DMS153 treated with DMSO at 0.1 percent for 48 hours (cell line): ENCODE measurements at regions not wholly inside any gene's neighbourhood (a gene's known extent, or its start where the extent isn't known, plus 50 kb on each side); places are given as distances from the start of the nearest gene placed in this dataset.
"Not testable (repeated sequence)": the region's sequence is repeated elsewhere in the genome, so short reads cannot be mapped to it uniquely, and the experiment has no call there.

ENCODE experiments used
- DNase-seq: peaks from one replicate; lab custom pipeline; 2025; ENCODE audit not compliant: unreplicated experiment; lab: John Stamatoyannopoulos, UW

DNA sequence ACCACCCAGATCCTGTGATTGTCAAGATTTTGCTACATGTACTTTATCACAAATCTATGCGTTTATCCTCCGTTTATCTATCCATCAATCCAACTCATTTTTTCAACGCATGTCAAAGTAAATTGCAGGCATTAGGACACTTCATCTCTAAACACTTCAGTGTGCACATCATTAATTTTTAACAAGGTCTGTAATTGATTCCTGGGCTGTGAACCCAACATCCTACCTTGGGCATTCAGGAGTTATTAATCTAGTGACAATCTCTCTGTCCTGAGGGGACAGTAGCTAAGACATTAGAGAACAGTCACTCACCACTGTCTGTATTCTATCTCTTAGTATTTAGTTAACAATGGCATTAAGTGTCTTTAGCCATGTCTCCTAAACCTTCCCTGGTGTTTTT lies 264.7 kb downstream of the SOX9 start:
- DNase-seq, result no peak

- not testable (repeated sequence) for DNase-seq
Measured at GRCh38 chr17:72386173-72386572, 265.4 kb downstream of the SOX9 start.

DNA sequence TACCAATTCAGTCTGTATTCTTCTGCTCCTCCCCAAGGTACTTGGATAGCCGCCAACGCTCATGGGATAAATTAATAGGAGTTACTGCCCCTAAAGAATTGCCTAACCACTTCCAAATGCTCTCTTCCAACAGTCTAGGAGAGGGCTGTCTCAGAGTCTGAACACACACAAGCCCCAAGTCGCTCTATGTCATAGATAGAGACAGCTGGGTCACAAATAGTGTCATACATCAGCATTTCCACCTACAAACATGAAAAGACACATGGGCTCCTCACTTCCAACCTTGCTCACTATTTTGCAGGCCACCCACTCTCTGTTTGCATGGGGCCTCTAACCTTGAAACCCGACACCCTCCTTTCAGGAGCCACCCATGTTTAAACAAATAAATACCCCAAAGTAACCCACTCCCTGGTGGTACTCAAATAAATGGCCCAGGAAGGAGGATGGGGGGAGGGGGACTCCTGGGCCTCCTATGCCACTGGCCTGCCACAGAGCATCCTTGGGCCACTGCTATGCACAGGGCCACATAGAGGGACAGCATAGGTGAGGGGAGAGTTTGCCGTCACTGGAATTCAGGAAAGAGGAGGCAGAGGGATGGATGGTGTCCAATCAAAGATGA lies 265.9 kb downstream of the SOX9 start:
- DNase-seq, result no peak

DNA sequence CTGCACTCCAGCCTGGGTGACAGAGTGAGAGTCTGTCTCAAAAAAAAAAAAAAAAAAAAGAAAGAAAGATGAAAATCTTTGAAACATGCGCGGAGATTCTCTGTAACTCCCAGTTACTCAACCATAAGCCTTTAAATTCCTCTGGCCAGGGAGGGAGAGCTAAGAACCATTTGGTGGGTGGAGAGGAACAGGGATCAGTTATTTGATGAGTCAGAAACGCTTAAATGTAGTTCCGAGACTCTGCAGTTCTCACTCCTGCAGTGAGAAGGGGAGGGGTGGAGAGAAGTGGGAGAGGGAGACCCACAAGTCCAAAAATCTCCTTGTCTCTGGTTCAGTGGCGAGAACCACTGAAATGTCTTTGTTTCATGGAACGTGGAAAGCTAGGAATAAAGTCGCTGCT lies 266.7 kb downstream of the SOX9 start:
- no peak for DNase-seq

GRCh38 chr17:72387969-72388368 lies 267.1 kb downstream of the SOX9 start:
- DNase-seq, result no peak

DNA sequence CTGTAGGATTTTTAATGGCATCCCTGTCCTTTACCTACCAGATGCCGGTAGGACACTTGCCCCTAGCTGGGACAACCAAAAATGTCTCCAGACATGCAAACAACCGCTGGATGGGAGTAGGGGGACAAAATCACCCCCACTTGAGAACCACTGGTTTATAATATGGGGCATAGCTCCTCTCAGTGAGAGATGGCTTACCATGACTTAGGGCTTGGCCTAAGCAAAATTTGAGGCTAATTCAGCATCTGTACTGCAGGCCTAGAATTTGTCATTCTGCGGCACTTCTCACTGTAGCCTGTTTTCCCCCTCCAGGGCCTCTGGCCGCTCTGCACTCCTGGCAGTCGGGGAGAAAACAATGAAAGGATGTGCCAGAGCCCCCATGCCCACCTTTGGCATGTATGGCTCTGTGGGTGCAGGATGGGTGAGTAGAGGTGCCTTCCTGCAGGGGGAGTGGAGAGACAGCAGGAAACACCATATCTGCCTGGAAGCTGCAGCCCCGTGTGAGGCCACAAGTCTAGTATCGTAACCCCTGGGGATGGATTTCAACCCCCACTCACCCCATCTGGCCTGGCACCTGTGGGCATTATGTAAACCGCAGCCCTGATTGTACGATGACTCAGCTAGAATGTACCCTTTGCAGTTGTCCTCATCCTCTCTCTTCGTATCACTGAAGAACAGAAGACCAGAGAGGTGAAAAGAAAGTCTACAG lies 268.1 kb downstream of the SOX9 start:
- no peak for DNase-seq

DNA sequence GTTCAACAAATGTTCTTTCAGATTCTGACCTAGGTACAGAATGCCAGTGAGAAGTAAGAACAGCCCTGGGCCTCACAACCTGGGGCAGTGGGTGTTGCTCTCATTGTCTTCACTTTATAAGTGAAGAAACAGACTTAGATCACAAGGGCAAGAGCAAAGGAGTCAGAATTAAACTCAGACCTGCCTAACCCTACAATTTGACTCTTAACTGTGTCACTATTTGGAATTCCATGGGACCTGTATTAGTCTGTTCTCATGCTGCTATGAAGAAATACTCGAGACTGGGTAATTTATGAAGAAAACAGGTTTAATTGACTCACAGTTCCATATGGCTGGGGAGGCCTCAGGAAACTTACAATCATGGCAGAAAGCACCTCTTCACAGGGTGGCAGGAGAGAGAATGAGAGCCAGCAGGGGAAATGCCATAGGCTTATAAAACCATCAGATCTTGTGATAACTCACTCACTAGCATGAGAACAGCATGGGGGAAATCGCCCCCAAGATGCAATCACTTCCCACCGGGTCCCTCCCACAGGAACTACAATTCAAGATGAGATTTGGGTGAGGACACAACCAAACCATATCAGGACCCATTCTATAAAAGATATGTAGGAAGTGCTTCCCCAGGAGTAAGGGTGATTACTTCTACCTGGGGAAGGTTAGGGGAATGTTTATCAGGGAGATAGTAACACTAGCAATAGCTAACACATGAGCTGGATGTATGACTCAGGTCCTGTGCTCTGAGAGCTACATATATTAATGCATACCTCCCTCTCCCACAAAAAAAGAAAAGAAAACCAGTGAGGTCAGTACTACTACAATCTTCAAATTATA lies 270.1 kb downstream of the SOX9 start:
- DNase-seq, result no peak

DNA sequence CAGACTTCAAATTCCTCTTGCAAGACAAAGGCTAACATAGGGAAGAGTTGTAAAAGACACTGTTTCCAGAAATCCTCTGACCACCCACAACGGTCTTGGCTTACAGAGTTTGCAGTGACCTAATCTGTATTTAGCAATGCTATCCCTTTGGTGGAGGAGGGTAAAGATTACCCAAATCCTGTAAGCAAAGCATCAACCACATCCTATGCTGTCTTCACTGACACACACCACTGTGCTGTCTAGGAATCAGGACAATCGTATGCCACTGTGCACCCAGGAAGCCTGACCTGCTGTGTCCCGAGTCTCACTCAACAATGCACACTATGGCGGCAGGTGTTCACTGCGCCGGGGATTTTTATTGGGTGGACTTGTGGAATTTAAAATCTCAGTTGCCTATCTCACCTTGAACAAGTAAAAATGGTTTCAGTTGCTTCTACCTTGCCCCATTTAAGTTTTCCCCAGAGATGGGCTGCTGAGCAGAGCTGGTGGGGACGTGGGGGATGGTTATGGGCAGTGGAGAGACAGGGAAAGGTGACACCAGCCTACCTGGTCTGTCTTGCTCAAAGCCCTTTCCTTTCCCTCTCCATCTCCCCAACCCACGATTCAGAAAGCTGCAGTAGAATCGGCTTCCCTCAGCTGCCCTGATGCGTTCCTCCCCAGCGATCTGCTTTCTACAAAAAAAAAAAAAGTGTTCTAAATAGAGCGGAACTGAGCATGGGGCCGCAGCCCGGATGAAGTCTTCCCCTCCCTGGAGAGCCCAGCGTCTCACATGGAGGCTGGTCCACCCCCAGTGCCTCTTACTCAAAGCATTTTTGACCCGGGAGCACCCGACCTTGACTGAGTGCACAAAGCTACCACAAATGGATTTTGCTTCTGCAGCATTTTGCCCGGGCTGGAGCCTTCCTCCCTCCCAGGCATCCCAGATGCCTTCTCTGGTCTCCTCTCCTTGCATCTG lies 271.5 kb downstream of the SOX9 start:
- no peak for DNase-seq

GRCh38 chr17:72393553-72393952 lies 272.7 kb downstream of the SOX9 start:
- DNase-seq, result no peak

DNA sequence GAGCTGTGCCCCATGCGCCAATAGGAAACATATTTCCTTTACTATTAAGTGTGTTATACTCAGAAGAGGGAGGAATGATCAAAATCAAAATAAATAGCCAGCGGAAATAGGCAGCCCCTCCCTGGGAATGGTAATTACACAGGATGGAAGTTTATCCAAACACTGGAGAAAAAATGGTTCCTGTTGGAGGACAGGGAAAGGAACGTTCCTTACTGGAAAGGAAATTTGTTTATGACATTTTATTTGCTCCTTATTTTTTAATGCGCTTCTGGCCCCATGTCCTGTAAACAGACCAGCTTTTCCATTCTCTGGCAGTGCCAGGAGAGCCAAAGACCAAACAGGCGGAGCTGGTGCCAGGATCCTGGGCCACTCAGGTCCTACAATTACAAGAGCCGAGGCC lies 273.7 kb downstream of the SOX9 start:
- no peak for DNase-seq

GRCh38 chr17:72396121-72396520 lies 275.3 kb downstream of the SOX9 start:
- no peak for DNase-seq

- DNase-seq, result no peak
Measured at GRCh38 chr17:72397223-72397667, 276.4 kb downstream of the SOX9 start.

DNA sequence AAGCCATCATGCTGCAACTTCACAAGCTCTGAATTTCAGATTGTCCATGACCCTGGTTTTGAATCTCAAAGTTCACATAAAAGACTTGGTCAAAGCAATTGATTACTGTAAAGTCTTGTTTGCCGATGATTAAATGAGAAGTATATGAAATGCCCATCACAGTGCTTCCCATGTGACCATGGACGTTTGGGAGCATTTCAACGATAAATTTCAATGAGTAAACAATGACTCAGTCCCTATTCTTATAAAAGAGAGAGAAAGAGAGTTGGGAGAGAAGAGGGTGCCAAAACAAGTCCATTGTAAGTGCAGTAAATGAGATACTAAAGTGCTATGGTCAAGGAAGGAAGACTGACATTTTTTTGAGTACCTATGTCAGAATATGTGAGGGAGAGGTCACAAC lies 276.9 kb downstream of the SOX9 start:
- no peak for DNase-seq

DNA sequence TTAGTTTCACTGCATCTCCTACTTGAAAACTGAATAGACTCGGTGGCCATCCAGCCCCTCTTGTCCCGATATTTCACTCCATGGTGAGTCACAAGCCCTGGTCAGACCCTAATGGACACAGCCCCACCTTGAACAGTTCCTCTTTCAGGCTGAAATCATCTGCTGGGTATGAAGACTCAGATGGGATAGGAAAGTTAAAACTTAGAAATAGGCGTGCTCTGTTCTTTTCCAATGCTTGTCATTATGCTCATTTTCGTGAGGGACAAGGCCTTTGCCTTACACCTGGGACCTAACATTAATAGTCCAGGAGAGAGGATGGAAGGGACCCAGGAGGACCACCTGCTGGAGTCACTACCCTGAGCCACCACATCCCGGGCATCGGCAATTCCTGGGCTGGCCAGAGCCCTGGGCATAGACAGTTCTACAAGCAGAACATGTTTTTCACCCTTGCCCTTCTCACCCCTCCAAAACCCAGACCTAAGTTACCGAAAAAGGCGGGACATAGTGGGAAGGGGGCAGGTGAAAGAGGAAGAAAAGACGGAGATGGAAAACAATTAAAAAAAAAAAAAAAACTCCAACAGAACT lies 278.3 kb downstream of the SOX9 start:
- no peak for DNase-seq

DNA sequence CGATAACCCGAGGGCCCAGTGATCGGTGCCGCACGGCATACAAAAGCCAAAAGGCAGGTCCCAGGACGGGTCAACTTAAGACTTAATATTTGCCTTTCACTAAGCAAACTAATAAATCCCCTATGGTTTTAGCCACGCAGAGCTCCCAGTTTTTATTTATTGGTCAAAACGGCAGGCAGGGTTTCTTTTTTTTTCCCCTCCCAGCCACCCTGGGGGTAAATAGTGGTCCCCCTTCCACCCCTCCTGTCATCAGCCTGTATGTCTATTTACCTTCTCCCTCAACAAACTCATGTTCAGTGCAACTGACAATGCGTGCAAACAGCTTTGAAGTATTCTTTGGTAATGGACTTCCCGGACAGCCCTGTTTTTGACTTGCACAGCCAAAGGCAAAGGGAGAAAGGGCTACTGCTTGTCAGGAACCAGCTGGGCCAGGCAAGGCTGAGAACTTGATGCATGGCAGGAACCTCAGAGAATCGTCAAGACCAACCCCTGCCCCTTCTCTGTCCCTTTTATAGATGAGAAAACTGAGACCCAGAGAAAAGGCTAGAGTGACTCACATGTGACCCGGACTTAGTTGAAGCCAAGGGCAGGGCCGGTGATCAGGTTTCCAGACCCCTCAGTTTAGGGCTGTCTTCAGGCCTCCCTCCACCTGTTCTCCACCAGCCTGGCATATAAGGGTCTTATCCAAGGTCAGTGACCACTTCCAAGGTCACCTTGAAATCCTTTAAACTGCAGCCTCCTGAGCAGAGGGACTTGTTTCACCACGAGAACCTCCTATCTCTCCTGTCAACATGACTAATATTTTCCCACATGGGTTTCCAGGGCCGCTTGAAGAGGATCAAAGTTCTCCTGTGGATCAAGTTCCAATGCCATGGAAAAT lies 279.0 kb downstream of the SOX9 start:
- DNase-seq, result no peak

DNA sequence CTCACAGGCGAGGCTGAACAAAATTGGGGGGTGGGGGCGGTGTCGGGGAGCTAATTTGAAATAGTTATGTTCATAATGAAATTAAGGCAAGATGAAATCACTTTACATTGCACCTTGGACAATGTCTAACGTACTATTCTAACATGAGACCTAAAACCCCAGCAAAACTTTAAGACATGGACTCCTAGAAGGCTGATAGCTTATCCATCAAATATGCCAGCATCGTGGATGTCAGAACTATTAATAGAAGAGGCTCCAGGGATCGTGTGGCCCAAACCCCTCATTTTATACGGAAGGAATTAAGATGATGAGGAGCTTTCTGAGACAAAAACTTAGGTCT lies 279.6 kb downstream of the SOX9 start:
- no peak for DNase-seq

- DNase-seq, result no peak
Measured at GRCh38 chr17:72400863-72401262, 280.0 kb downstream of the SOX9 start.

DNA sequence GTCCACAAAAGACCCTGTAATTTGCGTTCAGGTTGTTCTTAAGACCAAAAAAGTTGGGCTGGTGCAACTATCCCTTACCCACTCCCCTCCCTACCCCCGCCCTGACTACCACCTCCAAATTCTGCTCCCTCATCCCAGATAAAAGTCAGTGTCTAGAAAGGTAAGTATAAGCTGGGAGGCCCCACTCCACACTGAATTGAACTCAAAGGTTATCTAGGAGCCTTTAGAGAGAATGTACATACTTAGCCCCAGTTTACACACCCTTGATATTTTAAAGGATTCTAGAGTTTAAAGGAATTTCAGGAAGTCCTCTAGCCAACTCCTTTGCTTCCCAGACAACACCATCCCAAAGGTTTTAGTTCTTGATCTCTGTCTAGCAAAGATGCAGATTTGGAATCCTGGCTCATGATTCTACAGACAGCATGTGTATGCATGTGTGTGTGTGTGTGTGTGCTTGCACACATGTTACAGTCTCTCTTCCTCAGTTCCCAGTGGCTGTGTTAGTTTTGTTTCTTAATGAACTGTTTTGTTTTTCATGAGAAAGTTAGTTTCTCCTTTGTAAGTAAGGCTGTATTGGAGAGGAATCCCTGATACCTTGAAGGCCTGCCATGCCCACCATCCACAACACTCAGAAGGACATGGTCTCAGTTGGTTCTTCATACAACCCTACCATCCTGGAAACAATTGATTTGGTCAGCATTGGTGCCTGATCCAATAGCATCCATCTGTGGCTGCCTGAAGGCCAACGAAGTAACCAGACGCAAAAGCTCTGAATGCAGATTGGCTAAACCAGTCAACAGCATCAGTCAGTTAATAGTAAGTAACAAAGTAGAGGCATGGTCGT lies 281.3 kb downstream of the SOX9 start:
- no peak for DNase-seq

DNA sequence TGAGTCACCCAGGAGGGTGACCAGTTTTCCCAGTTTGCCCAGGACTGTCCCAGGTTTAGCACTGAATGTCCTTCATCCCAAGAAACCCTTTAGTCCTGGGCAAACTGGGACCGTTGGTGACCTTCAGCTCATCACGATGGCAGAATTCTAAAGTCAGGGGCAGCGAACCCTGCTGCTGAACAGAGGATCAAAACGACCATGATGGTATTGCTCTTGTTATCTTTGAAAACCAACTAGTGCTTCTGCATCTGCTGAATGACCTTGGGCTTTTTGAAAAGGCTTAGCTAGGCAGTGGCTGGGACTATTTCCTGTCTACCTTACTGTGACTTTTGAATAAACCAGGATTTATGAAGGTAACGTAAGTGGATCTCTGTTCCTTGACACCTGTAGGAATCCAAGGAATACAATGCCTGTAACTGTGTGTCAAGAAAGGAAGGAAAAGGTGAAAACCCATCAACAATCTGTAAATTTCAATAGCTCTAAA lies 281.9 kb downstream of the SOX9 start:
- no peak for DNase-seq
